ENCODE measurements at regions not wholly inside any gene's neighbourhood (a gene's known extent, or its start where the extent isn't known, plus 50 kb on each side); places are given as distances from the start of the nearest gene placed in this dataset.
"Not testable (repeated sequence)": the region's sequence is repeated elsewhere in the genome, so short reads cannot be mapped to it uniquely, and the experiment has no call there.

- DNase-seq (ENCODE audit: low spot score) = no peak
Measured at GRCh38 chr12:31906557-31907301, 52.5 kb upstream of the RESF1 start.

- DNase-seq (ENCODE audit: low spot score) = no peak
Measured at GRCh38 chr12:31903025-31903424, 56.2 kb upstream of the RESF1 start.

- no peak for DNase-seq (ENCODE audit: low spot score)
Measured at GRCh38 chr12:31900271-31900670, 58.9 kb upstream of the RESF1 start.

GRCh38 chr12:31899109-31899508 lies 60.1 kb upstream of the RESF1 start:
- no peak for DNase-seq (ENCODE audit: low spot score)

- DNase-seq (ENCODE audit: low spot score) = no peak
Measured at GRCh38 chr12:31897781-31898503, 61.3 kb upstream of the RESF1 start.

GRCh38 chr12:31897092-31897491 lies 62.1 kb upstream of the RESF1 start:
- not testable (repeated sequence) for DNase-seq (ENCODE audit: low spot score)

GRCh38 chr12:31896514-31897039 lies 62.6 kb upstream of the RESF1 start:
- DNase-seq (ENCODE audit: low spot score) = no peak

GRCh38 chr12:31895449-31896150 lies 63.6 kb upstream of the RESF1 start:
- DNase-seq (ENCODE audit: low spot score) = no peak

GRCh38 chr12:31890295-31891285 lies 68.6 kb upstream of the RESF1 start:
- DNase-seq (ENCODE audit: low spot score) = no peak

GRCh38 chr12:31887109-31887811 lies 72.0 kb upstream of the RESF1 start:
- DNase-seq (ENCODE audit: low spot score) = no peak

GRCh38 chr12:31882682-31883081 lies 76.5 kb upstream of the RESF1 start:
- not testable (repeated sequence) for DNase-seq (ENCODE audit: low spot score)

GRCh38 chr12:31880340-31880739 lies 78.9 kb upstream of the RESF1 start:
- no peak for DNase-seq (ENCODE audit: low spot score)

GRCh38 chr12:31877884-31878283 lies 81.3 kb upstream of the RESF1 start:
- DNase-seq (ENCODE audit: low spot score) = no peak

GRCh38 chr12:31876568-31877424 lies 82.4 kb upstream of the RESF1 start:
- DNase-seq (ENCODE audit: low spot score) = peak; percentile 23

GRCh38 chr12:31875609-31875964 lies 83.6 kb upstream of the RESF1 start:
- no peak for DNase-seq (ENCODE audit: low spot score)

- no peak for DNase-seq (ENCODE audit: low spot score)
Measured at GRCh38 chr12:31874961-31875608, 84.1 kb upstream of the RESF1 start.

GRCh38 chr12:31872831-31873604 lies 86.2 kb upstream of the RESF1 start:
- no peak for DNase-seq (ENCODE audit: low spot score)

- DNase-seq (ENCODE audit: low spot score) = no peak
Measured at GRCh38 chr12:31869972-31870371, 89.2 kb upstream of the RESF1 start.

GRCh38 chr12:31868965-31869364 lies 90.2 kb upstream of the RESF1 start:
- no peak for DNase-seq (ENCODE audit: low spot score)
